22Rv1 (cell line): ENCODE measurements at regions not wholly inside any gene's neighbourhood (a gene's known extent, or its start where the extent isn't known, plus 50 kb on each side); places are given as distances from the start of the nearest gene placed in this dataset.

Experiments
- CTCF ChIP-seq: fragments of 450-650 bp; IDR thresholded peaks from 2 replicates; pipeline ENCODE4 v1.5.1; 2017; ENCODE audit warnings: mild to moderate bottlenecking
- ZFX ChIP-seq: fragments of 450-650 bp; IDR thresholded peaks from 2 replicates; pipeline ENCODE4 v1.6.1; 2017; ENCODE audit warnings: antibody characterized with exemption, borderline replicate concordance

GRCh38 chr6:134714679-134715078, 235.2 kb downstream of the ALDH8A1 start:
- no peak for TF ChIP-seq CTCF
- TF ChIP-seq ZFX, result no peak
